ENCODE measurements at regions not wholly inside any gene's neighbourhood (a gene's known extent, or its start where the extent isn't known, plus 50 kb on each side); places are given as distances from the start of the nearest gene placed in this dataset.

GRCh38 chr10:36349445-36350078 is 707.5 kb upstream of the FZD8 start:
- DNase-seq: no peak

- DNase-seq: no peak
These were observed 703.7 kb upstream of the FZD8 start for GRCh38 chr10:36345807-36346206.

- no peak for DNase-seq
These were observed 703.1 kb upstream of the FZD8 start for GRCh38 chr10:36345175-36345533.

- DNase-seq: no peak
These were observed 702.4 kb upstream of the FZD8 start for GRCh38 chr10:36344240-36345174.

GRCh38 chr10:36342781-36343180 is 700.7 kb upstream of the FZD8 start:
- DNase-seq: no peak

GRCh38 chr10:36341471-36341870 is 699.4 kb upstream of the FZD8 start:
- no peak for DNase-seq

GRCh38 chr10:36336315-36336714 is 694.2 kb upstream of the FZD8 start:
- no peak for DNase-seq

- DNase-seq: no peak
These were observed 691.4 kb upstream of the FZD8 start for GRCh38 chr10:36333446-36333845.

- DNase-seq: no peak
These were observed 690.8 kb upstream of the FZD8 start for GRCh38 chr10:36332926-36333325.

- no peak for DNase-seq
These were observed 689.0 kb upstream of the FZD8 start for GRCh38 chr10:36331121-36331520.

- DNase-seq: no peak
These were observed 683.7 kb upstream of the FZD8 start for GRCh38 chr10:36325815-36326214.

GRCh38 chr10:36324831-36325230 is 682.7 kb upstream of the FZD8 start:
- DNase-seq: no peak

GRCh38 chr10:36313142-36313541 is 671.0 kb upstream of the FZD8 start:
- no peak for DNase-seq

GRCh38 chr10:36303896-36304295 is 661.8 kb upstream of the FZD8 start:
- DNase-seq: no peak

- DNase-seq: no peak
These were observed 660.0 kb upstream of the FZD8 start for GRCh38 chr10:36302086-36302485.

GRCh38 chr10:36301539-36301938 is 659.4 kb upstream of the FZD8 start:
- DNase-seq: no peak

GRCh38 chr10:36301139-36301538 is 659.0 kb upstream of the FZD8 start:
- DNase-seq: no peak

- DNase-seq: no peak
These were observed 641.7 kb upstream of the FZD8 start for GRCh38 chr10:36283827-36284226.

- DNase-seq: no peak
These were observed 639.8 kb upstream of the FZD8 start for GRCh38 chr10:36281831-36282331.

- no peak for DNase-seq
These were observed 638.9 kb upstream of the FZD8 start for GRCh38 chr10:36280890-36281499.

GRCh38 chr10:36280321-36280741 is 638.2 kb upstream of the FZD8 start:
- no peak for DNase-seq

GRCh38 chr10:36278176-36278575 is 636.1 kb upstream of the FZD8 start:
- no peak for DNase-seq

GRCh38 chr10:36277459-36277858 is 635.4 kb upstream of the FZD8 start:
- no peak for DNase-seq
